Gastrocnemius medialis (tissue), 4 donors: ENCODE measurements at regions not wholly inside any gene's neighbourhood (a gene's known extent, or its start where the extent isn't known, plus 50 kb on each side); places are given as distances from the start of the nearest gene placed in this dataset.

Experiments used
- ATAC-seq, 2 donors: fragments of 150-250 bp; one replicate each; pipeline ENCODE4 v1.9.1; 2016
- DNase-seq, 2 donors: peaks; one replicate each; pipeline ENCODE4 v3.0.0-alpha.2; 2019
- H3K27ac ChIP-seq, 4 donors: fragments of 200-600 bp; sonication (generic); 1 replicate in 1 of 4; 2 replicates in 3 of 4; pipeline ENCODE4 v1.5.1; 2016 to 2018; ENCODE audit warnings: mild to moderate bottlenecking in 2 of 4, moderate library complexity in 1 of 4
- H3K27me3 ChIP-seq, 3 donors: fragments of 200-600 bp; sonication (generic) in 2 of 3; 1 replicate in 1 of 3; 2 replicates in 2 of 3; pipeline versions ENCODE4 v1.5.1 to v1.6.0; 2016 to 2019; ENCODE audit warnings: mild to moderate bottlenecking in 1 of 3, moderate library complexity in 1 of 3
- H3K36me3 ChIP-seq, 2 donors: fragments of 200-600 bp; sonication (generic) in 1 of 2; one replicate each; pipeline ENCODE4 v1.5.1; 2017 to 2018
- H3K4me1 ChIP-seq, 2 donors: fragments of 200-600 bp; sonication (generic) in 1 of 2; one replicate each; pipeline ENCODE4 v1.5.1; 2016 to 2017; ENCODE audit warnings: mild to moderate bottlenecking in 2 of 2
- H3K4me3 ChIP-seq, 4 donors: fragments of 200-600 bp; sonication (generic) in 3 of 4; 1 replicate in 1 of 4; 2 replicates in 3 of 4; pipeline ENCODE4 v1.5.1; 2016 to 2019; ENCODE audit warnings: mild to moderate bottlenecking in 2 of 4
- H3K9me3 ChIP-seq, 3 donors: fragments of 200-600 bp; sonication (generic) in 2 of 3; 1 replicate in 1 of 3; 2 replicates in 2 of 3; pipeline ENCODE4 v1.5.1; 2016 to 2019
- POLR2A ChIP-seq, 2 donors: fragments of 450-650 bp; IDR thresholded peaks; one replicate each; pipeline ENCODE4 v1.6.1; 2017; ENCODE audit warnings: antibody characterized with exemption in 2 of 2, mild to moderate bottlenecking in 2 of 2, moderate library complexity in 2 of 2
- in situ Hi-C, 4 donors: fragments of 200-750 bp; cut with MboI; loops; one replicate each; pipeline versions ENCODE4 v1.15.0 to v1.8.0; 2017; ENCODE audit warnings: low sequenced_read_pairs in 4 of 4
- intact Hi-C: fragments of 100-400 bp; cut with DNase I; formaldehyde crosslinking; loops from one replicate; pipeline ENCODE4 v1.15.1; 2023; ENCODE audit warnings: low total_unique reads
- TF ChIP-seq, protein P1 (sequence below), 5 experiments: fragments of 450-650 bp in 3 of 5; fragments of 200-600 bp in 2 of 5; sonication (generic) in 2 of 5; IDR thresholded peaks in 4 of 5; conservative IDR thresholded peaks in 1 of 5; 1 replicate in 4 of 5; 2 replicates in 1 of 5; pipeline ENCODE4 v1.5.1; 2016 to 2019; ENCODE audit warnings: antibody characterized with exemption in 5 of 5, mild to moderate bottlenecking in 3 of 5, moderate library complexity in 3 of 5

DNA sequence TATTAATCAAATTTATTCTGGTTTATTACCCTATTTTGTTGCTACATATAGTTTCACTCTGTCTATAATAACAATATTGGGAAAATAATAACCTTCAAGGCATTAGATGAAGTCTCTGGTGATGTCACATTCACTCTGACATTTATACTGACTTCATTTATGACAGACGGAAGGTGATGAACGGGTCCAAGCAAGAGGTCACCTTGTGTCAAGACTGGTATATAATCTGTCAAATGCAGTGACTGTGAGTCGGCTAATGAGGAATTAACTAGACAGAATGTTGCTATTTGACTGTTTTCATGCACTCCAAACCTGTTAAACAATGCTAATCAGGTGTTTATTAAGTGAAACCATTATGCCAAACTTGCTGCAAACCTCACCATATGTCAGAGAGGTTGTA lies 800.5 kb upstream of the KLHL1 start:
- in situ Hi-C loops (no loop called here), intact Hi-C loops (no loop called here)
- Histone ChIP-seq H3K36me3 (no peaks in the 10 kb centered on the region), H3K4me3 (no peak overlapping the region), H3K27me3 (no peaks in the 10 kb centered on the region), H3K4me1 (no peaks in the 10 kb centered on the region), H3K9me3 (no peaks in the 10 kb centered on the region), H3K27ac (no peak overlapping the region)
- TF ChIP-seq, protein P1, sequence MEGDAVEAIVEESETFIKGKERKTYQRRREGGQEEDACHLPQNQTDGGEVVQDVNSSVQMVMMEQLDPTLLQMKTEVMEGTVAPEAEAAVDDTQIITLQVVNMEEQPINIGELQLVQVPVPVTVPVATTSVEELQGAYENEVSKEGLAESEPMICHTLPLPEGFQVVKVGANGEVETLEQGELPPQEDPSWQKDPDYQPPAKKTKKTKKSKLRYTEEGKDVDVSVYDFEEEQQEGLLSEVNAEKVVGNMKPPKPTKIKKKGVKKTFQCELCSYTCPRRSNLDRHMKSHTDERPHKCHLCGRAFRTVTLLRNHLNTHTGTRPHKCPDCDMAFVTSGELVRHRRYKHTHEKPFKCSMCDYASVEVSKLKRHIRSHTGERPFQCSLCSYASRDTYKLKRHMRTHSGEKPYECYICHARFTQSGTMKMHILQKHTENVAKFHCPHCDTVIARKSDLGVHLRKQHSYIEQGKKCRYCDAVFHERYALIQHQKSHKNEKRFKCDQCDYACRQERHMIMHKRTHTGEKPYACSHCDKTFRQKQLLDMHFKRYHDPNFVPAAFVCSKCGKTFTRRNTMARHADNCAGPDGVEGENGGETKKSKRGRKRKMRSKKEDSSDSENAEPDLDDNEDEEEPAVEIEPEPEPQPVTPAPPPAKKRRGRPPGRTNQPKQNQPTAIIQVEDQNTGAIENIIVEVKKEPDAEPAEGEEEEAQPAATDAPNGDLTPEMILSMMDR (IDR thresholded peaks at IDR 0.05 in 4 of 5, conservative IDR thresholded peaks at IDR 0.05 in 1 of 5) = no peak
- no peak for TF ChIP-seq POLR2A (IDR thresholded peaks at IDR 0.05)
- no peak for ATAC-seq
- no peak for DNase-seq

DNA sequence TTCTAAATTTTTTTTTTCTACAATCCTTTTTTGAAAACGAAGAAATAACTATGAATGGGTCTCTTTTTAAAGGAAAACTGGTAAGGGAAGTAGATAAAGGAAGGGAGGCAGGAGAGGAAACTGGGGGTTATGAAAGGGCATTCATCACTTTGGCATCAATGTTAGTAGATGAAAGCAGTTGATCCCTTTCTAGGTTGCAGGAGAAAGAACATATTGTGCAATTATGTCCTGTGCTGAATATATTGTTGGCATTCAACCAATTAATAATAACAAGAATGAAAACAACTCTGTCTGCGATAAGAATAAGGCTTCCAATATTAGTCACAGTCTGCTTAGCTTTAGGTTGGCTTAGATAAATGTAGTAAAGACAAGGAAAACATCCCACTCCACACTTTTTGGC lies 796.8 kb upstream of the KLHL1 start:
- DNase-seq (no peak), ATAC-seq (no peak)
- no peak overlapping the region for H3K27ac ChIP-seq
- H3K36me3 ChIP-seq = no peaks in the 10 kb centered on the region
- H3K9me3 ChIP-seq = no peaks in the 10 kb centered on the region
- intact Hi-C loops = no loop called here
- no peaks in the 10 kb centered on the region for H3K27me3 ChIP-seq
- TF ChIP-seq, protein P1 (IDR thresholded peaks at IDR 0.05 in 4 of 5, conservative IDR thresholded peaks at IDR 0.05 in 1 of 5) = no peak
- no peak for TF ChIP-seq POLR2A (IDR thresholded peaks at IDR 0.05)
- in situ Hi-C loops = no loop called here
- H3K4me3 ChIP-seq = no peak overlapping the region
- H3K4me1 ChIP-seq = no peaks in the 10 kb centered on the region

DNA sequence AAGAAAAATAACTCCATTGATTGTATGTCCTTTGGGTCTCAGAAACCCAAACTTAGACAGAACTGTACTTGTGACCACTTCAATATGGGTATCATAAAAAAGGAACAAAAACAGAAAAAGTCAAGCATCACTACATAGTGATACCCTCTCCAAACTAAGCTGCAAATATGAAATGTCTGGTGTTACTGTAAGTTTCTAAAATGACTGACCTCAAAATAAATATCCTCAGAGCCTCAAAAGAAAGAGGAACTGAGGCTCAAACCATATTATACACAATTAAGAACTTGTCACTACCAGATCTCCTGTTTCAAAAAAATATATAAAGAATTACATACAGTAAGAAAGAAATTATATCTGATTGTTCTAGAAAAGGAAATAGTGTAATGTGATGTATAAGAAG lies 787.9 kb upstream of the KLHL1 start:
- no peaks in the 10 kb centered on the region for H3K4me1 ChIP-seq
- no peaks in the 10 kb centered on the region for H3K9me3 ChIP-seq
- no peak for DNase-seq
- no peak for ATAC-seq
- H3K4me3 ChIP-seq = no peak overlapping the region
- intact Hi-C loops (no loop called here), in situ Hi-C loops (no loop called here)
- H3K36me3 ChIP-seq = no peaks in the 10 kb centered on the region
- no peak for TF ChIP-seq POLR2A (IDR thresholded peaks at IDR 0.05)
- TF ChIP-seq, protein P1 (IDR thresholded peaks at IDR 0.05 in 4 of 5, conservative IDR thresholded peaks at IDR 0.05 in 1 of 5) = no peak
- no peak overlapping the region for H3K27ac ChIP-seq
- H3K27me3 ChIP-seq = no peaks in the 10 kb centered on the region

DNA sequence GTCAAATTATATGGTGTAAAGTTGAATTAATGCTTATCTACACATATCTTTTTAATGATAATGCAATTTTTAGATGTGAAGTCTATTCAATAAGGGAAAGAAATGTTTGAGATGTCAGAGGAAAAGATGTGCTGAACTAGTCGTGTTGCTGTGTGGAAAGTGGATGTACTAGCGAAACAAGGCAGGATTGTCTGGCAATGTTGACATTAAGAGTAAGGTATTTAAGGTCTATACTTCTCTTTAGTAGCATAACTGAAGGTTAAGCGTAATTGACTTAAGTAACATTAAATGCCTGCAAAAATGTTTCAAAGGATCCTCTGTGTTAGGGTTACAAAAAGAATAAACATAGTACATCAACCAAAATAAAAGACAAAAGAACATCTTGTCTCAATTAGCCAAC lies 787.3 kb upstream of the KLHL1 start:
- intact Hi-C loops = no loop called here
- DNase-seq (no peak), ATAC-seq (no peak)
- Histone ChIP-seq H3K4me1 (no peaks in the 10 kb centered on the region), H3K36me3 (no peaks in the 10 kb centered on the region), H3K27ac (no peak overlapping the region), H3K27me3 (no peaks in the 10 kb centered on the region), H3K9me3 (no peaks in the 10 kb centered on the region), H3K4me3 (no peak overlapping the region)
- TF ChIP-seq POLR2A (IDR thresholded peaks at IDR 0.05) = no peak
- TF ChIP-seq, protein P1 (IDR thresholded peaks at IDR 0.05 in 4 of 5, conservative IDR thresholded peaks at IDR 0.05 in 1 of 5) = no peak
- in situ Hi-C loops = no loop called here

DNA sequence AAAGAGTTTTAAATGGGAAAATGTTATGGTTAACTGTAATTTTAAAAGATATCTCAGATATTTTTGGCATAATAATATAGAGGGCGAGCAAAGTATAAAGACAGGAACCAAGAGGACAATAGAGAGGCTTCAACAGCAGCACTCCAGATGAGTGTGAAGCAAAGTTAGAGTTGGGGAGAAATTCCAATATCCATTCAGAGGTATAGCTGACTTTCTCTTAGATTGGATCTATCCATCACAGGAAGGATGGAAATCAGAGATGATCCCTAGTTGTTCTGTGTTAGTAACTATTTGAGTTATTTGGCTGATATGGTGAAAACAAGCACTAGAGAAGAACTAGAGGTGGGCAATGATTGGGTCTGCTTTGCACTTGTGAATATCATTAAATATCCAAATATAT lies 786.0 kb upstream of the KLHL1 start:
- TF ChIP-seq POLR2A (IDR thresholded peaks at IDR 0.05) = no peak
- TF ChIP-seq, protein P1 (IDR thresholded peaks at IDR 0.05 in 4 of 5, conservative IDR thresholded peaks at IDR 0.05 in 1 of 5) = no peak
- Histone ChIP-seq H3K4me3 (no peak overlapping the region), H3K4me1 (no peaks in the 10 kb centered on the region), H3K36me3 (no peaks in the 10 kb centered on the region), H3K27me3 (no peaks in the 10 kb centered on the region), H3K27ac (no peak overlapping the region), H3K9me3 (no peaks in the 10 kb centered on the region)
- DNase-seq (no peak), ATAC-seq (no peak)
- intact Hi-C loops = no loop called here
- in situ Hi-C loops = no loop called here
